GM12878 (cell line): ENCODE measurements at regions not wholly inside any gene's neighbourhood (a gene's known extent, or its start where the extent isn't known, plus 50 kb on each side); places are given as distances from the start of the nearest gene placed in this dataset.

Experiments used
- CTCF ChIP-seq, 3 experiments: IDR thresholded peaks in 2 of 3; conservative IDR thresholded peaks in 1 of 3; 2 replicates each; pipeline ENCODE4 v1.5.1; 2011; ENCODE audit warnings: low read depth in 3 of 3, low read length in 3 of 3, mild to moderate bottlenecking in 3 of 3, control low read depth in 2 of 3, moderate library complexity in 2 of 3, inconsistent platforms in 1 of 3, mixed read lengths in 1 of 3; ENCODE audit not compliant: control insufficient read depth in 2 of 3, insufficient read depth in 1 of 3; ENCODE audit errors: extremely low read depth in 1 of 3
- EP300 ChIP-seq, 2 experiments: fragments of 150-350 bp in 1 of 2; IDR thresholded peaks; 2 replicates each; pipeline ENCODE4 v1.6.1; 2011 to 2012; ENCODE audit warnings: low read depth in 2 of 2, low read length in 2 of 2, borderline replicate concordance in 1 of 2, improper control_type of control experiment in 1 of 2, inconsistent platforms in 1 of 2; ENCODE audit not compliant: control insufficient read depth in 1 of 2
- JUND ChIP-seq: IDR thresholded peaks from 2 replicates; pipeline ENCODE4 v1.6.1; 2012; ENCODE audit warnings: low read depth, mild to moderate bottlenecking, low read length, improper control_type of control experiment, moderate library complexity
- MAX ChIP-seq: IDR thresholded peaks from 2 replicates; pipeline ENCODE4 v1.6.1; 2012; ENCODE audit warnings: low read depth, low read length, improper control_type of control experiment
- POLR2AphosphoS5 ChIP-seq: IDR thresholded peaks from 2 replicates; pipeline ENCODE4 v1.6.1; 2011; ENCODE audit warnings: mild to moderate bottlenecking, low read length, inconsistent platforms
- RFX5 ChIP-seq: IDR thresholded peaks from 2 replicates; pipeline ENCODE4 v1.6.1; 2011; ENCODE audit warnings: low read depth, low read length, improper control_type of control experiment
- SMC3 ChIP-seq: IDR thresholded peaks from 2 replicates; pipeline ENCODE4 v1.6.1; 2011; ENCODE audit warnings: low read length, improper control_type of control experiment, borderline replicate concordance

DNA sequence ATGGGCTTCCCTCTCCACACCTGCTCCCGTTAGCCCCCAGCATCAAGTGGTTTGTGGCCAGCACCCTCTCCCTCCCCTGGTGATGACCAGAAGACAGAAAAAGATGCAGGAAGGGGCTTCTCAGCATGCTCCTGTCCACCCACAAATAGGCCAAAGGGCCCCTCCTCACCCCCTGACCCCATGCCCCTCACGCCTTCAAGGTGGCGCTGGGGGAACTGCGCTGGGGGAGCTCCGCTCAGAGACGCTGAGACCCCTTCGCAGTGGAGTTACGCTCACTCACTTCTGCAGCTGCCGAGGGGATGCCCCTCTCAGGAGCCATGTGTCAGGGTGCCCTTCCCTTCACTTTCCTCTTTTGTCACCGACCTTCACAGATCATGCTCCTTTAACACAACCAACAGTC lies 92.0 kb downstream of the PSMB1 start:
- TF ChIP-seq RFX5 (no peak), SMC3 (no peak), JUND (no peak), CTCF (IDR thresholded peaks at IDR 0.05 in 2 of 3, conservative IDR thresholded peaks at IDR 0.05 in 1 of 3; ENCODE audit: control insufficient read depth in 2 of 3, extremely low read depth in 1 of 3, insufficient read depth in 1 of 3, low read depth in 3 of 3, low read length in 3 of 3) (no peak), MAX (no peak), POLR2AphosphoS5 (no peak), EP300 (IDR thresholded peaks at IDR 0.05; ENCODE audit: borderline replicate concordance in 1 of 2, control insufficient read depth in 1 of 2, low read depth in 2 of 2, low read length in 2 of 2) (no peak)
